Hepatocyte (in vitro differentiated cells): ENCODE measurements at regions not wholly inside any gene's neighbourhood (a gene's known extent, or its start where the extent isn't known, plus 50 kb on each side); places are given as distances from the start of the nearest gene placed in this dataset.

ENCODE experiments used
- DNase-seq: peaks from one replicate; pipeline ENCODE4 v3.0.0-alpha.2; 2016; ENCODE audit warnings: low spot score
- H2AFZ ChIP-seq: fragments of 200-600 bp; sonication (generic); 2 replicates; pipeline ENCODE4 v1.6.0; 2016; ENCODE audit warnings: antibody characterized with exemption, mild to moderate bottlenecking
- H3K27ac ChIP-seq: fragments of 200-600 bp; sonication (generic); 2 replicates; pipeline ENCODE4 v1.5.1; 2016; ENCODE audit warnings: mild to moderate bottlenecking
- H3K27me3 ChIP-seq: fragments of 200-600 bp; sonication (generic); 2 replicates; pipeline ENCODE4 v1.6.1; 2016
- H3K36me3 ChIP-seq: fragments of 200-600 bp; sonication (generic); replicated peaks from 2 replicates; pipeline ENCODE4 v1.5.1; 2016; ENCODE audit warnings: low read depth; ENCODE audit not compliant: insufficient read depth
- H3K4me1 ChIP-seq: fragments of 200-600 bp; sonication (generic); 2 replicates; pipeline ENCODE4 v1.5.1; 2016; ENCODE audit warnings: mild to moderate bottlenecking, moderate library complexity; ENCODE audit not compliant: insufficient read depth
- H3K4me2 ChIP-seq: fragments of 200-600 bp; sonication (generic); 2 replicates; pipeline ENCODE4 v1.6.0; 2016
- H3K4me3 ChIP-seq: fragments of 200-600 bp; sonication (generic); 2 replicates; pipeline ENCODE4 v1.5.1; 2016; ENCODE audit warnings: mild to moderate bottlenecking
- H3K79me2 ChIP-seq: fragments of 200-600 bp; sonication (generic); 2 replicates; pipeline ENCODE4 v1.6.0; 2017; ENCODE audit warnings: mild to moderate bottlenecking
- H3K9me2 ChIP-seq: fragments of 200-600 bp; sonication (generic); replicated peaks from 2 replicates; pipeline ENCODE4 v1.6.0; 2017; ENCODE audit warnings: mild to moderate bottlenecking; ENCODE audit not compliant: insufficient read depth
- H3K9me3 ChIP-seq: fragments of 200-600 bp; sonication (generic); 2 replicates; pipeline ENCODE4 v1.5.1; 2016; ENCODE audit warnings: low read depth, mild to moderate bottlenecking
- H4K20me1 ChIP-seq: fragments of 200-600 bp; sonication (generic); 2 replicates; pipeline ENCODE4 v1.6.0; 2016; ENCODE audit warnings: mild to moderate bottlenecking; ENCODE audit not compliant: insufficient read depth, poor library complexity, severe bottlenecking
- EZH2 ChIP-seq: fragments of 200-600 bp; sonication (generic); IDR thresholded peaks from 2 replicates; pipeline ENCODE4 v1.6.1; 2016; ENCODE audit warnings: antibody characterized with exemption, mild to moderate bottlenecking, borderline replicate concordance
- EZH2phosphoT487 ChIP-seq: fragments of 200-600 bp; sonication (generic); IDR thresholded peaks from one replicate; pipeline ENCODE4 v1.6.1; 2018; ENCODE audit warnings: antibody characterized with exemption, mild to moderate bottlenecking, low read depth, moderate library complexity; ENCODE audit not compliant: unreplicated experiment, severe bottlenecking
- WGBS: methylation state at CpG from one replicate; pipeline ENCODE4 v1.1.6; 2016; ENCODE audit warnings: low lambda C conversion rate; ENCODE audit errors: missing lambda C conversion rate; 5-methylcytosine and 5-hydroxymethylcytosine counted together
- TF ChIP-seq, protein P1 (sequence below): fragments of 200-600 bp; sonication (generic); IDR thresholded peaks from 2 replicates; pipeline ENCODE4 v1.5.1; 2016; ENCODE audit warnings: antibody characterized with exemption, mild to moderate bottlenecking; ENCODE audit not compliant: poor library complexity

DNA sequence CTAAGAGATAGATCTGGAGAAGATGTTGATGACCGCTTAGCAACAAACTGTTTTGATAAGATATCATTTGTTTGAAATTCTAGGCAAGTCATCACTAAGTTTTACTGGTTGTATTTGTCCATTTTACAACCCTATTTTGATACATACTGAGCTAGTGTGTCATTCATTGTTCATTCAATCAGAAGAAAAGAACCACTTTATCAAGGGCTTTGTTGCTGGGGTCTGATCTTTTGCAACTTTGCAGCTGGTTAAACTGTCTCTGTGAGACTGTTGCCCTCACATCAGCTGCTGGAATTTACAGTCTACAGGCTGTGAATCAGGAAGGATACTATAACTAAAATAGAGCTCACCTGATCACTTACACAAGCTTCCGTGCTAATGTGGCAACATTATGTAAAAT, 290.5 kb downstream of the RFC3 start:
- Histone ChIP-seq H3K27ac (peak overlapping the region; percentile 58), H3K36me3 (no peaks in the 10 kb centered on the region), H3K4me3 (no peak overlapping the region), H3K27me3 (no peaks in the 10 kb centered on the region), H3K4me2 (no peak overlapping the region), H2AFZ (no peak overlapping the region), H3K9me3 (no peaks in the 10 kb centered on the region), H4K20me1 (no peaks in the 10 kb centered on the region), H3K79me2 (no peaks in the 10 kb centered on the region), H3K4me1 (no peaks in the 10 kb centered on the region), H3K9me2 (no peaks in the 10 kb centered on the region)
- 78% methylated on average over 2 of the region's 2 CpGs for WGBS
- DNase-seq, result peak; percentile 19
- TF ChIP-seq EZH2 (no peak), EZH2phosphoT487 (no peak)
- TF ChIP-seq, protein P1, sequence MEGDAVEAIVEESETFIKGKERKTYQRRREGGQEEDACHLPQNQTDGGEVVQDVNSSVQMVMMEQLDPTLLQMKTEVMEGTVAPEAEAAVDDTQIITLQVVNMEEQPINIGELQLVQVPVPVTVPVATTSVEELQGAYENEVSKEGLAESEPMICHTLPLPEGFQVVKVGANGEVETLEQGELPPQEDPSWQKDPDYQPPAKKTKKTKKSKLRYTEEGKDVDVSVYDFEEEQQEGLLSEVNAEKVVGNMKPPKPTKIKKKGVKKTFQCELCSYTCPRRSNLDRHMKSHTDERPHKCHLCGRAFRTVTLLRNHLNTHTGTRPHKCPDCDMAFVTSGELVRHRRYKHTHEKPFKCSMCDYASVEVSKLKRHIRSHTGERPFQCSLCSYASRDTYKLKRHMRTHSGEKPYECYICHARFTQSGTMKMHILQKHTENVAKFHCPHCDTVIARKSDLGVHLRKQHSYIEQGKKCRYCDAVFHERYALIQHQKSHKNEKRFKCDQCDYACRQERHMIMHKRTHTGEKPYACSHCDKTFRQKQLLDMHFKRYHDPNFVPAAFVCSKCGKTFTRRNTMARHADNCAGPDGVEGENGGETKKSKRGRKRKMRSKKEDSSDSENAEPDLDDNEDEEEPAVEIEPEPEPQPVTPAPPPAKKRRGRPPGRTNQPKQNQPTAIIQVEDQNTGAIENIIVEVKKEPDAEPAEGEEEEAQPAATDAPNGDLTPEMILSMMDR, result no peak

DNA sequence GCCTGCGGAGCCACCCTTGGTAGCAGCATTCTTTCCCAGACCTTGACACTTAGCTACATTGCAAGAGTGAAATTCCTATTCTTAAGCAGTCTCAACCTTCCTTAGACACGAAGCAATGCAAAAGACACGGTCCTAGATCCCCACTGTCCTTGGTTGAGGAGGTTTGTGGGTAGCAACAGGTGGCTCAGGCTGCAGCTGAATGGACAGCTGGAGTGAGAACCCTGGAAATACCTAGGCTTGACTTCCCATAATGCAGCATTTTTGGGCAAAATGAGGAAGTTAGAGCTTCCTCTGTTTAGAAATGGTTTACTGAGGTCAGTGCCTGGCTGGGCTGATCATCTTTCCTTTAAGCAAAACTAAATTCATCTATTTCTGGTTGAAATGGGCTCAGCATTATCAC, 296.6 kb downstream of the RFC3 start:
- Histone ChIP-seq H3K27me3 (no peaks in the 10 kb centered on the region), H3K79me2 (no peaks in the 10 kb centered on the region), H3K4me2 (no peak overlapping the region), H2AFZ (no peak overlapping the region), H3K4me1 (no peaks in the 10 kb centered on the region), H3K36me3 (no peaks in the 10 kb centered on the region), H3K4me3 (no peak overlapping the region), H3K27ac (no peak overlapping the region), H3K9me2 (no peaks in the 10 kb centered on the region), H3K9me3 (no peaks in the 10 kb centered on the region), H4K20me1 (no peaks in the 10 kb centered on the region)
- no peak for DNase-seq
- WGBS, result 79% methylated on average over 3 of the region's 3 CpGs
- TF ChIP-seq, protein P1, result no peak
- TF ChIP-seq EZH2, result no peak
- TF ChIP-seq EZH2phosphoT487, result no peak

DNA sequence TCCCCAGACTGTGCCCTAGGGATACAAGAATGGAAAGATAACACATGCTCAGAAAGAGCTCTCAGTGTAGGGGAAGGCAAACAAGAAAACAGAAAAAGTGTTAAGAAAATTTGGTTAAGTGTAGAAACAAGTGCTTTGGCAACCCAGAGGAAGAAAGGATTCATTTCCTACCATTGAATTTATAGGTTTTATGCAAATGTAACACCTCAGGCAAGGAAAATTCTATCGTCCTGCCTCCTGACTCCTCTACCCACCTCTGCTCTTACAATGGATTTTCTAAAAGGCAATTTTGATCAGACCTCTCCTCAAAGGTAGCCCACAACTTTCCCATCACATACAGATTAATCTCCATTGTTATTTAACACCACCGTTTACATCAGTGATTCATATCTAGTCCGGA, 298.7 kb downstream of the RFC3 start:
- 60% methylated on average over 3 of the region's 3 CpGs for WGBS
- Histone ChIP-seq H4K20me1 (no peaks in the 10 kb centered on the region), H2AFZ (no peak overlapping the region), H3K79me2 (no peaks in the 10 kb centered on the region), H3K9me2 (no peaks in the 10 kb centered on the region), H3K27me3 (peaks cover 3% of the 10 kb centered on the region), H3K4me3 (no peak overlapping the region), H3K27ac (no peak overlapping the region), H3K36me3 (no peaks in the 10 kb centered on the region), H3K9me3 (no peaks in the 10 kb centered on the region), H3K4me1 (no peaks in the 10 kb centered on the region), H3K4me2 (no peak overlapping the region)
- TF ChIP-seq EZH2 (no peak), EZH2phosphoT487 (no peak)
- TF ChIP-seq, protein P1, result no peak
- DNase-seq, result no peak

DNA sequence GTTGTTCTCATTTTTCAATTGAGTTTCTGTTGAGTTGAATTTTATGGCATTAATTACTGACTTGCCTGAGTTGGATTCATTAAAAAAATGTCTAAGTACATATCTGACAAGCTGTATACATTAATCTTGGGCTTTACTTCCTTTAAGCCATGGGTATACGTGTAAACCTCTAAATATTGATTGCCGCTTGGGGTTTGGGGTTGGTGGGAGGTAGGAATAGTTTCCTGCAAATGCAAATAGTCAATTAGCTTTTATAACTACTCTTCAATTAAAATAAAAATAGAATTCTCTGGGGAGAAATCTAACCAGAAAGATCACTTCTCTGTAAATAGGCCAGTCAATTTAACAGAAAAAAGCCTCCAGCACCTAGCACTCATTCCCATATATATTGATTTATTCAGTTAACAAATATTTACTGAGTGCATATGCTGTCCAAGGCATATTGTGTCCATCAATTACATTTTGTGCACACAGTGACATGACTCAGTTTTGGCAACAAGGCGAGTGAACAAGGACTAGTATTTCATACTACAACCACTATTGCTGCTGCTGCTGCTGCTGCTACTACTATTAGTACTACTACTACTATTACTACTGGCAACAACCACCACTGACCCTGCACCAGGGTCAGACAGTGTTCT, 306.8 kb downstream of the RFC3 start:
- H3K27ac ChIP-seq, result no peak overlapping the region
- TF ChIP-seq EZH2phosphoT487, result no peak
- WGBS, result 73% methylated on average over 3 of the region's 3 CpGs
- no peaks in the 10 kb centered on the region for H3K9me3 ChIP-seq
- no peak overlapping the region for H3K4me3 ChIP-seq
- no peaks in the 10 kb centered on the region for H3K36me3 ChIP-seq
- no peak overlapping the region for H2AFZ ChIP-seq
- no peaks in the 10 kb centered on the region for H3K9me2 ChIP-seq
- no peak overlapping the region for H3K4me2 ChIP-seq
- H3K79me2 ChIP-seq, result no peaks in the 10 kb centered on the region
- H3K27me3 ChIP-seq, result peaks cover 3% of the 10 kb centered on the region
- DNase-seq, result no peak
- H3K4me1 ChIP-seq, result no peaks in the 10 kb centered on the region
- no peaks in the 10 kb centered on the region for H4K20me1 ChIP-seq
